ENCODE measurements at regions not wholly inside any gene's neighbourhood (a gene's known extent, or its start where the extent isn't known, plus 50 kb on each side); places are given as distances from the start of the nearest gene placed in this dataset.
"Not testable (repeated sequence)": the region's sequence is repeated elsewhere in the genome, so short reads cannot be mapped to it uniquely, and the experiment has no call there.

DNA sequence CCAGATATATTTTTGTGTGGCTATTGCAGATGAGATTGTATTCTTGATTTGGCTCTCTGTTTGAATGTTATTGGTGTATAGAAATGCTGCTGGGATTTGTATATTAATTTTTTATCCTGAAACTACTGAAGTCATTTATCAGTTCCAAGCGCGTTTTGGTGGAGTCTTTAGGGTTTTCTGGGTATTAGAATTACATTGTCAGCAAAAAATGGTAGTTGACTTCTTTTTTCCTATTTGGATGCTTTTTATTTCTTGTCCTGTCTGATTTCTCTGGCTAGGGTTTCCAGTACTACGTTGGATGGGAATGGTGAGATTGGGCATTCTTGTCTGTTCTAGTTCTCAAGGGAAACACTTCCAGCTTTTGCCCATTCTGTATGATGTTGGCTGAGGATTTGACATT lies 415.5 kb upstream of the CHRM2 start:
- Histone ChIP-seq H3K36me3 (ENCODE audit: low read depth) (no peaks in the 10 kb centered on the region), H3K9me3 (ENCODE audit: insufficient read depth, low read depth) (no peaks in the 10 kb centered on the region), H3K27me3 (ENCODE audit: insufficient read depth, low read depth) (no peaks in the 10 kb centered on the region), H3K4me3 (no peak overlapping the region), H3K9me2 (ENCODE audit: insufficient read depth) (no peaks in the 10 kb centered on the region), H2AFZ (no peak overlapping the region), H3K4me1 (replicated peaks; ENCODE audit: insufficient read depth) (no peaks in the 10 kb centered on the region), H3K79me2 (ENCODE audit: low read depth) (no peaks in the 10 kb centered on the region), H3K27ac (no peak overlapping the region), H4K20me1 (ENCODE audit: insufficient read depth) (no peaks in the 10 kb centered on the region; the same call in 1 of the 2 replicates), H3F3A (ENCODE audit: insufficient read depth, low read depth) (no peaks in the 10 kb centered on the region), H3K4me2 (no peak overlapping the region)
- ChIA-PET CTCF (no interaction called here), POLR2A (ENCODE audit: unreplicated experiment) (no interaction called here)
- DNase-seq, result no peak
- TF ChIP-seq, protein P1, sequence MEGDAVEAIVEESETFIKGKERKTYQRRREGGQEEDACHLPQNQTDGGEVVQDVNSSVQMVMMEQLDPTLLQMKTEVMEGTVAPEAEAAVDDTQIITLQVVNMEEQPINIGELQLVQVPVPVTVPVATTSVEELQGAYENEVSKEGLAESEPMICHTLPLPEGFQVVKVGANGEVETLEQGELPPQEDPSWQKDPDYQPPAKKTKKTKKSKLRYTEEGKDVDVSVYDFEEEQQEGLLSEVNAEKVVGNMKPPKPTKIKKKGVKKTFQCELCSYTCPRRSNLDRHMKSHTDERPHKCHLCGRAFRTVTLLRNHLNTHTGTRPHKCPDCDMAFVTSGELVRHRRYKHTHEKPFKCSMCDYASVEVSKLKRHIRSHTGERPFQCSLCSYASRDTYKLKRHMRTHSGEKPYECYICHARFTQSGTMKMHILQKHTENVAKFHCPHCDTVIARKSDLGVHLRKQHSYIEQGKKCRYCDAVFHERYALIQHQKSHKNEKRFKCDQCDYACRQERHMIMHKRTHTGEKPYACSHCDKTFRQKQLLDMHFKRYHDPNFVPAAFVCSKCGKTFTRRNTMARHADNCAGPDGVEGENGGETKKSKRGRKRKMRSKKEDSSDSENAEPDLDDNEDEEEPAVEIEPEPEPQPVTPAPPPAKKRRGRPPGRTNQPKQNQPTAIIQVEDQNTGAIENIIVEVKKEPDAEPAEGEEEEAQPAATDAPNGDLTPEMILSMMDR (conservative IDR thresholded peaks at IDR 0.05), result no peak
- TF ChIP-seq EZH2 (IDR thresholded peaks at IDR 0.05; ENCODE audit: low read depth), result no peak
- intact Hi-C loops (cut with micrococcal nuclease; ENCODE audit: unreplicated experiment), result no loop called here
- no TSS peak for BruUV-seq (replicated peaks)

DNA sequence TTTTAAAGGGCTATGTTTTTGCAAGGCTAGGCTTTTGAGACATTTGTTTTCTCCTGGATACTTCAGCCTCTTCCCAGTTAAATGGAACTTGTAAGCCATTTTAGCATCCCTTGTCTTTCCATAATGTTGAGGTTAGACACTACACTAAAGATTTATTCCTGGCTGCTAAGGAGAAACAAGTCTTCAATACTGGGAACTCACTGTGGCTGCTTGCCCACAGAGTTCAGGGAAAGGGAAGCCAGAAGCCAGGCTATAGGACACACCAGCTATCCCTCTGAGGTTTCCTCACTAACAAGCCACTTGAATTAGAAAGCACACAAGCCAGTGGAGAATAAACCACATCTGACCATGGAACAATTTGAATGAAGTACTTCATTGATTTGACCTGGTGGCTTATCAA lies 421.7 kb upstream of the CHRM2 start:
- ChIA-PET CTCF (no interaction called here), POLR2A (ENCODE audit: unreplicated experiment) (no interaction called here)
- DNase-seq, result no peak
- H3F3A ChIP-seq (ENCODE audit: insufficient read depth, low read depth), result no peaks in the 10 kb centered on the region
- no peak overlapping the region for H3K4me2 ChIP-seq
- BruUV-seq (replicated peaks), result no TSS peak
- no peaks in the 10 kb centered on the region for H3K27me3 ChIP-seq (ENCODE audit: insufficient read depth, low read depth)
- no peaks in the 10 kb centered on the region; the same call in 1 of the 2 replicates for H4K20me1 ChIP-seq (ENCODE audit: insufficient read depth)
- TF ChIP-seq EZH2 (IDR thresholded peaks at IDR 0.05; ENCODE audit: low read depth), result no peak
- TF ChIP-seq, protein P1 (conservative IDR thresholded peaks at IDR 0.05), result no peak
- no peaks in the 10 kb centered on the region for H3K9me3 ChIP-seq (ENCODE audit: insufficient read depth, low read depth)
- H2AFZ ChIP-seq, result no peak overlapping the region
- intact Hi-C loops (cut with micrococcal nuclease; ENCODE audit: unreplicated experiment), result no loop called here
- no peaks in the 10 kb centered on the region for H3K36me3 ChIP-seq (ENCODE audit: low read depth)
- no peaks in the 10 kb centered on the region for H3K4me1 ChIP-seq (replicated peaks; ENCODE audit: insufficient read depth)
- H3K4me3 ChIP-seq, result no peak overlapping the region
- H3K27ac ChIP-seq, result no peak overlapping the region
- H3K79me2 ChIP-seq (ENCODE audit: low read depth), result no peaks in the 10 kb centered on the region
- H3K9me2 ChIP-seq (ENCODE audit: insufficient read depth), result no peaks in the 10 kb centered on the region

DNA sequence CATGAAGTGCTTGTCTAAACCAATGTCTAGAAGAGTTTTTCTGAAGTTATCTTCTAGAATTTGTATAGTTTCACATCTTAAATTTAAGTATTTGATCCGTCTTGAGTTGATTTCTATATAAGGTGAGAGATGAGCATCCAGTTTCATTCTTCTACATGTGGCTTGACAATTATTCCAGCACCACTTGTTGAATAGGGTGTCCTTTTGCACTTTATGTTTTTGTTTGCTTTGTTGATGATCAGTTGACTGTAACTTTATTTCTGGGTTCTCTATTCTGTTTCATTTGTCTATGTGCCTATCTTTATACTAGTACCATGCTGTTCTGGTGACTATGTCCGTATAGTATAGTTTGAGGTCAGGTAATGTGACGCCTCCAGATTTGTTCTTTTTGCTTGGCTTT lies 426.6 kb upstream of the CHRM2 start:
- intact Hi-C loops (cut with micrococcal nuclease; ENCODE audit: unreplicated experiment), result no loop called here

DNA sequence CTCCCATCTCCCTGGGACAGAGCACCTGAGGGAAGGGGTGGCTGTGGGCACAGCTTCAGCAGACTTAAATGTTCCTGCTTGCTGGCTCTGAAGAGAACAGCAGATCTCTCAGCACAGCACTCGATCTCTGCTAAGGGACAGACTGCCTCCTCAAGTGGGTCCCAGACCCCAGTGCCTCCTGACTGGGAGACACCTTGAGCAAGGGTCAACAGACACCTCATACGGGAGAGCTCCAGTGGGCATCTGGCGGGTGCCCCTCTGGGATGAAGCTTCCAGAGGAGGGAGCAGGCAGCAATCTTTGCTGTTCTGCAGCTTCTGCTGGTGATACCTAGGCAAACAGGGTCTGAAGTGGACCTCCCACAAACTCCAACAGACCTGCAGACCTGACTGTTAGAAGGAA lies 436.7 kb upstream of the CHRM2 start:
- H3K4me2 ChIP-seq; H3F3A ChIP-seq (ENCODE audit: insufficient read depth, low read depth); H2AFZ ChIP-seq; H3K27ac ChIP-seq; BruUV-seq (replicated peaks); intact Hi-C loops (cut with micrococcal nuclease; ENCODE audit: unreplicated experiment); H3K4me3 ChIP-seq; H3K27me3 ChIP-seq (ENCODE audit: insufficient read depth, low read depth); H4K20me1 ChIP-seq (ENCODE audit: insufficient read depth); POLR2A ChIA-PET (ENCODE audit: unreplicated experiment); DNase-seq; CTCF ChIA-PET; H3K79me2 ChIP-seq (ENCODE audit: low read depth); H3K36me3 ChIP-seq (ENCODE audit: low read depth); H3K9me3 ChIP-seq (ENCODE audit: insufficient read depth, low read depth); H3K4me1 ChIP-seq (replicated peaks; ENCODE audit: insufficient read depth); H3K9me2 ChIP-seq (ENCODE audit: insufficient read depth): not testable (repeated sequence)

More for the DNA sequence above, 426.6 kb upstream of the CHRM2 start:
- BruUV-seq (replicated peaks), result no TSS peak
- Histone ChIP-seq H3K9me2 (ENCODE audit: insufficient read depth) (no peaks in the 10 kb centered on the region), H3K36me3 (ENCODE audit: low read depth) (no peaks in the 10 kb centered on the region), H3F3A (ENCODE audit: insufficient read depth, low read depth) (no peaks in the 10 kb centered on the region), H3K4me2 (no peak overlapping the region), H3K27ac (no peak overlapping the region), H3K4me1 (replicated peaks; ENCODE audit: insufficient read depth) (no peaks in the 10 kb centered on the region), H3K9me3 (ENCODE audit: insufficient read depth, low read depth) (no peaks in the 10 kb centered on the region), H3K79me2 (ENCODE audit: low read depth) (no peaks in the 10 kb centered on the region), H3K27me3 (ENCODE audit: insufficient read depth, low read depth) (no peaks in the 10 kb centered on the region), H2AFZ (no peak overlapping the region), H3K4me3 (no peak overlapping the region), H4K20me1 (ENCODE audit: insufficient read depth) (no peaks in the 10 kb centered on the region)
- DNase-seq, result no peak
- ChIA-PET POLR2A (ENCODE audit: unreplicated experiment) (no interaction called here), CTCF (no interaction called here)
- no peak for TF ChIP-seq EZH2 (IDR thresholded peaks at IDR 0.05; ENCODE audit: low read depth)
- TF ChIP-seq, protein P1 (conservative IDR thresholded peaks at IDR 0.05), result no peak

Measured in PC-9 (cell line).